GM18499 (cell line): ENCODE measurements at regions not wholly inside any gene's neighbourhood (a gene's known extent, or its start where the extent isn't known, plus 50 kb on each side); places are given as distances from the start of the nearest gene placed in this dataset.
A peak's percentile ranks its signal among the peaks of the same experiment; 100 is the strongest.

Experiments used
- ATAC-seq: cut with Tn5 transposase; IDR thresholded peaks from one replicate; pipeline ENCODE4 v1.9.1; 2021; ENCODE audit warnings: moderate number of reproducible peaks; ENCODE audit not compliant: insufficient read depth, unreplicated experiment

DNA sequence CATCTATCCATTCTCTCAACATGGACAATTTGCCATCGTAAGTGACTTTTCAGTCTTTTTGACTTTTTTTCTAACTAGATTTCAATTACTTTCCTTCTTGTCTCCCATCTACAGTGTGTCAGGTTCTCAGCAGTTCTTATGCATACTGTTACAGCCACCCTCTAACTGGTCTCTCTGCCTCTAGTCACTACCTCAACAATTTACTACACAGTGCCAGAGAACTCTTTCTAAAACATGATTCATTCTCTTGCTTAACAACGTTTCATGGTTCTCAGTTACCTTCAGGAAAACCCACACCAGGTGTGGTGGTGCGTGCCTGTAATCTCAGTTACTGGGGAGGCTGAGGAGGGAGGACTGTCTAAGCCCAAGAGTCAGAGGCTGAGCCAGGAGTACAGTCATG lies 95.4 kb downstream of the DIPK2A start:
- ATAC-seq = no peak

DNA sequence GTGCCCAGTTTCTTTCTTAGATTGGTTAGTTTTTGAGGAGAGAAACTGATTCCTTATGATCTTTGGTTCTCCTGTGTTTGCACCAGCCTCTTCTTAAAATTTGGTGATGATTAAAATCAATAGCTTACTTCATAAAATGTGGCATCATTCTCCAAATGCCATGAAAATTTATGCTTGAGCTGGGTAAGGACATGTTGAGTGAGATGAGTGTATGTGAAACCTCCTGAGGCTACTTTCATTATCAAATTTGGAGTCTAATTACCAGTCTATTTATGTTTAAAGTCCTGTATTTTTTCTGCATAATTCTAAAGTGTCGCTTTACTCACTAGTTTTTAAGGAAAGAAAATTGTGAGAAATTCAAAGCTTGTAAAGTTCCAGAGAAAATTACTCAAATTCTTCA lies 102.1 kb downstream of the DIPK2A start:
- no peak for ATAC-seq

DNA sequence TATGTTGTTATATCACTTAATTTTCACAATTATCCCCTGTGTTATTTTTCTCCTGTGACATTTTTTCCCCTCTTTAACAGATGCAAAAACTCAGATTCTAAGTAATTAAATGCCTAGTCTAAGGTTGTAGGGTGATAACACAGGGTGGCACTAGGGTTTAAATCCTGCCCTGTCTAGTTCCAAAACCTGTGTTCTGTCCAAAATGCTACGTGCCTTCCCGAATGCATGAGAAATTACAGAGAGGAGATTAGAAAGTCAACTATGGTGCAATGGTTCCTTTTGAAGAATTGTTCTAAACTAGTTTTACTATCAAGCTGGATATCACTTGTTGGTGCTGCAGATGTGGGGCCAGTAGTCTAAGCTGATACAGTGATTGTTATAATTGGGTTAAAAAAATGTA lies 108.0 kb downstream of the DIPK2A start:
- no peak for ATAC-seq

DNA sequence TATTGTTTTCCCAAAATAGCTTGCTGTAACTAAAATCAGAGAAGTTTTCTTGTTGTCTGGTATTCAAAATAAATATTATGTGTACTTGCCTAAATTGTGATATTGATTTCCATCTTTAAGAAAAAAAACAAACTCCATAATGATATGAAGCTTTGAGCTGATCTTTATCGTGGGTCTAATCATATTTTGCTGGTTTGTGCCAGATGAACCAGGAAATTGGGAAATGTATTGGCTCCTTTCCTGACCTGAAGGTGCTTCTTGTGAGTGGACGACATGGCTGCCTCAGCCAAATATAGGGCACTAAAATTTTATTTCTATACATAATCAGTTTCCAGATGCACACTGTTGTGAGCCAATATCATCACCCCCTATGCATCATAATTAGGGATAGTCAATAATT lies 113.3 kb downstream of the DIPK2A start:
- no peak for ATAC-seq

DNA sequence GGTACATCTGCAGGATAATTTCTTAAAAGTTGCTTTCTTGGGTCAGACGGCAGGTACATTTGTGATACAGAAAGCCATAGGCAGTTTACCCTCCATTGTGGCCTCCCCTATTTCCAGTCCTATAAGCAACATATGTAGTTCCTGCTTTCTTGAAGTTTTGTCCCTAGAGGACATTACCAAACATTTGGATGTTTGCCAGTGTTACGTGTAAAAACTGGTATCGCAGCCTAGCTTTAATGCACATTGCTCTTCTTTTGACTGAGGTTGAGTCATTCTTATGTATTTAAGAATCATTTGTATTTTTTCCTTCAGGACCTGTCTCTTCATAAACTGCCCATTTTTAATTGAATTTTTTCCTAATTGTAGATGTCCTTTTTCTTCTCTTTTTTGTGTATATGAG lies 114.3 kb downstream of the DIPK2A start:
- ATAC-seq = no peak

DNA sequence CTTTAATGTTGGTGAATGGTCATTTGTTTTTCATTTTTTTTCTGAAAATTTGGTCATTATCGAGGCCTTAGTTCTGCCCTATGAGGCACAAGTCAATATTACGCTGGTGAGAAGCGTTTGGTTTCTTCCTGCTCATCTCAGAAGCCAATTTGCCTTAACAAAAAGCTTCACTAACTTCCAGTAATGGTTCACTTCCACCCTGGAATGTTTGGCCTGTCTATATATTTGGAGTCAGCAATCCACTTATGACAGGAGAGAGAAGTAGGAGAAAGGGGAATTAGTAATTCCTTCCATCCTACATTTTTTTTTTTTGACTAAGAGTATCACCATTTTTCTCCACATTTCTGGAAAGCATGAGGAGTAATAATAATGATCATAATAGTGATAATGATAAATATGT lies 124.4 kb downstream of the DIPK2A start:
- ATAC-seq = no peak

DNA sequence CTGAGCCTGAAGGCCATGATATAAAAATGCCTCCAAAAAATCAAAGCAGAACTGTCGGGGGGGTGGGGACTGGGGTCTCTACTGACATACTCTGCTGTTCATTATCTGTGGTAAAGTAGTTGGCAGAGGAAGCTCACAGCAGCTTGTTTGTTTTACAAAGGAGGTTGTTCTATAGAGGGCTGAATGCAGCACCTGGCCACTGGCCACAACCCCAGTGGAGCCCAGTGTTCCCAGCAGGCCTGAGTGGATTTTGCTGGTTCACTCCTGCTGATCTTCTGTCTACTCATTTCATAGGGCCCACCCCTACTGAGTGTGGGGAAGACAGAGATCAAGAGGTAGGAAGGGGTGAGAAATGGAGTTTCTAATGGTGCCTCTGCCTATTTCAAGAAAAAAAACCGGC lies 125.5 kb downstream of the DIPK2A start:
- no peak for ATAC-seq

DNA sequence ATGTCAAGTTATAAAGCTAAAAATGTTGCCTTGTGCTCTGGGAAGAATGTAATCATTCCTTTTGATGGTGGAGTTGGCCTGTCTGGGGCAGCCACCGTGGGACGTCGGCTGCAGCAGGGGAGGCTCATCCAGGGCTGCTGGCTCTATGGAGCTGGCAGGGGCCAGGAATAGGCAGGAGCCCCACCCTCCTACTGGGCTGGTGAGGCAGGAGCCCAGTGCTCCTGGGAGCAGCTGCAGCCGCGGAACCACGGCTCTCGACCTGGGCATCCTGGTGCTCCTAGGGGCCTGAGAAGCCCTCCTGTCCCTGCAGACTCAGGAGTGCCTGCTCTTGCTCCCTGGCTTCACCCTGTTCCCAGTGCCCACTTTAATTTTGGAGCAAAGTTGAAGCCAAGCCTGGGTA lies 127.1 kb downstream of the DIPK2A start:
- ATAC-seq = no peak

DNA sequence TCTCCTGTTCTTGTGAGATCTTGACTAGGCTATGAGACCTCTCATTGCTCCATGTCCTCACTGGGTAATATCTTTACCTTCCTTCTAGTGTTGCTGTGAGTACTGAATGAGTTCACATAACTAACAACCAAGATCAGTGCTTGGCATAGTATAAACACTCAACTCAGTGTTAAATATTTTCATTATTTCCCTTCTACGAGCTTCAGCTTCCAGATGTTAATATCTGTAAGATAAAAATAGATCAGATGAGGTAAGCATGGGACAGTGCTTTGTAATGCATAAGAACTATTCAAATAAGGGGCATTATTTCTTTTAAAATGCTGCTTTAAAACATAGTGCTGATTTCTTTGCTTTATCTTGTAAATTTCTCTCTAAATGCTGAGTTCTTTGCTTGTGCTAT lies 130.8 kb downstream of the DIPK2A start:
- ATAC-seq = no peak

DNA sequence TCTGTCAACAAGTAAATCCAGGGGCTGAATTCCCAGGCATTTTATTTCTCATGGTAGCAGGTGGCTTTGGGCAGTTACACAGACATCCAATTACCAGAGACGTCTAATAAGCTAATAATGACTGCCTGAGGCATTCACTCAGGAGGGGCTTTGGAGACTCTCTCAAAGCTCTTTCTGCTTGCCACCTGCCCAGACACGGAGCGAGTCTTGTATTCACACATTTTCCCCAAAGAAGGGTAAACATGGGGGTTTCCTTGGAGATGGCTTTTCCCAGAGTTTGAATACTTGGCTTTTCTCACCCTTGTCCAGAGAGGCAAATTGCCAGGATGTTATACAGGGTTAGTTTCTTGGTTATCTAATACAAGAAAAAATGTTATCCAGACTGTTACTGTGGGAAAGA lies 132.6 kb downstream of the DIPK2A start:
- ATAC-seq = no peak

DNA sequence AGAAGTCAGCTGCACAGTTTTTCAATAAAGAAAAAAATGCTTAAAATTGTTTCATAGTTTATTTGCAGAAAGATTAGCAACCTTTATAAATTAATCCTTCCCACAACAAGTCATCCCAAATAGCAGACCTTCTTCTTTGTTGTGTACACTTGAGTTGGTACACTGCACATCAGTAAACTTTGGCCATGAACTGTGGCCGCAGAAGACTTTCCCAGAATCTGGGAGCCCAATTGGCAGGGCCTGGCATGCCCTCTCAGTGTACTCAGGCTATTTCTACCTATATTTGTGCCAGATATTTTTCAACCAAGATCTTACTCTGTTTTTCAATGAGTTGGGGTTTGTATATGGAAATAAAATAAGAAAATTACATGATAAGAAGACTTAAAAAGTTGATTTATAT lies 133.1 kb downstream of the DIPK2A start:
- ATAC-seq = no peak

DNA sequence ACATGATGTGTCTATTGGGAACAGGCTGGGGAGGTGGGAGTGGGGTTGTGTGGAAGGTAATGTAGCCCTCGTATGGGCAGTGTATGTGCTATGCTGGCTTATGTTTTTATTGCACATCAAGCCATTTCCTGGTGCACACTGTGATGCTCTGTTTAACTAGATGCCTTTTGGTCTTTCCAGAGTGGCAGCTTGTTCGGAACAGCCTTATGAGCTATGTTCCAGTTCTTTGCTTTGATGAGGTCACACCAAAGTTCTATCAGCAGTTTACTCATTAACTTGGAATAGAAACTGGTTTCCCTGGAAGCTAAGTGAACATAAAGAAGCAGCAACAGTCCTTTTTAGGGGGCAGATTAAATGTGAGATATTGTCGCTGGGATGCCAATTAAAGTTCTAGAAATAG lies 133.9 kb downstream of the DIPK2A start:
- ATAC-seq = no peak

DNA sequence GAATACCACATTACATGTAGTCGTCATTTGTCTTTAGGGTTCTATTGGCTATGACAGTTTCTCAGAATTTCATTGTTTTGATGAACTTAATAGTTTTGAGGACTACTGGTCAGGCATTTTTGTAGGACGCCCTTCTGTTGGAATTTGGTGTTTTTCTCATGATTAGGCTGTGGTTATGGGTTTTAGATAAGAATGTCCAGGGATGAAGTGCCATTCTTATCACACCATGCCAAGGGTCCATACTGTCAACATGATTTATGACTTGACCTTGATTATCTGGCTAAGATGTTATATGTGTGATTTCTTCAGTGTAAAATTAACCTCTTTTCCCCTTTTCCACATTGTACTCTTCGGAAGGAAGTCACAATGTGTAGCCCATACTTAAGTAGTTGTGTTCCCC lies 135.3 kb downstream of the DIPK2A start:
- ATAC-seq = no peak

DNA sequence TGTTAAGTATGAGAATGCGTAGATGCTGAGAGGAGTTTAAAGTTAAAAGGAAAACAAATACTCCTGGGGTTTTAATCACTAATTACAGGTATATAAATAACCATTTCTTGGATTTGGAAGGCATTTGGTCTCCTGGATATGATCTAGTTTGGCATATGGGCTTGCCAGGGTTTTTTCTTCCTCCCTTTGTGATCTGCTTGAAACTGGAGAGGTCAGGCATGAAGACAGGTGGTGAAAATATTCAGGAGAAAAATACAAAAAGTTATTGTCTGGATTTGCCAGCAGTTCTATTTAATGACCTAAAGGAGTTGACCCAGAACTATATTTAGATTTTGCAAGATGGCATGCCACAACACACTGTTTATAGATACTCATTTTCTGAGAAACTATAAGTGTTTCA lies 136.3 kb downstream of the DIPK2A start:
- no peak for ATAC-seq

DNA sequence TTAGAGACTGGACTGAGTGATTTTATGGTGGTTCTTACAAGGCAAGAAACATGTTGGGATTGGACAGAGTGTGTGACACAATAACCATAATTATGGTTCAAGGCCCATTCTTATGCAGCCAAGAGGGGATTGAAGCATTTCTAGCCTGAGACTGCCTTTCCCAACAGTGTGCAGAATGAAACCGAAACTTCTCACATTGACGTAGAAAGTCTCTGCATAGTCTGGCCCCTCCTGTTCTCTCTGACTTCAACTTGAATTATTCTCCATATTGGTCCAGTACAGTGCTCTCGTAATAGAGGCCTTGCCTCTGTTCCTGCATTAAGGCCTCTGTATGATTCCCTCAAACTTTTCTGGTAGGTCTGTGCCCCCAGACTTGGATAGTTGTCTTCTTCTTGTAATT lies 138.3 kb downstream of the DIPK2A start:
- peak; percentile 83 for ATAC-seq

DNA sequence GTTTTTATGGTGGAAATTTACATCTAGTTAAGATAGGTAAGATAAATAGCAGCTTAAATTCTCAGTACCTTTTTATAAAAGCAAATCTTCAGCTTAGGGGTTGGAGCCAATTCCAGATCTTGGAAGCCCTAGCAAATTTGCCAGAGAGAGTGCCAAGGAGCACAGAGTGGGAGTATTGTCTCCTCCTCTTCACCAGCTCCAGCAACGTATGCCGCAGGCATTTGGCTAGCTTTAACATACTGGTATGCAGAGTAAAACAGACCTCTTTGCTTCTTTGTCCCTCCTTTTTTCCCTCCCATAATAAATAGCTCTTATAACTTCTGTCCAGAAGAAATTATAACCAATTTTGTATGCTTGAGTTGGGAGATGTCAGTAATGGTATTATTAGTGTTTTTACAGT lies 140.4 kb downstream of the DIPK2A start:
- no peak for ATAC-seq

DNA sequence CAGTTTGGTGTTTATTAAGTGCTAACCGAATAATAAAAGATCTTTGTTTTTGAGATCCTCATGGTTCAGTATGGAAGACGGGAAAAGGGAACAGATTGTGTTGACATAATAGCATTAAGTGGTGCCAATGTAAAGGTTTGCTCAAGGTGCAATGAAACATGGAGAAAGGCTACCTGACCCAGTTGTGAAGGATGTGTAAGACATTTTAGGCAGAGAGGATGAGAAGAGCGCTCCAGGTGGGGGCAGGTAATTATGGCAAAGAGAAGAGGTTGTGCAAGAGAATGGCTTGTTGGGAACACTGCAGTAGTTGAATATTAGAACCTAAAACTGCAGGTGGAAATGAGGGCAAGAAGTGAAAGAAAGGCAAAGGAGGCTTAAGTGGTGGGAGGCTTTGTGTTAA lies 140.8 kb downstream of the DIPK2A start:
- ATAC-seq = no peak

DNA sequence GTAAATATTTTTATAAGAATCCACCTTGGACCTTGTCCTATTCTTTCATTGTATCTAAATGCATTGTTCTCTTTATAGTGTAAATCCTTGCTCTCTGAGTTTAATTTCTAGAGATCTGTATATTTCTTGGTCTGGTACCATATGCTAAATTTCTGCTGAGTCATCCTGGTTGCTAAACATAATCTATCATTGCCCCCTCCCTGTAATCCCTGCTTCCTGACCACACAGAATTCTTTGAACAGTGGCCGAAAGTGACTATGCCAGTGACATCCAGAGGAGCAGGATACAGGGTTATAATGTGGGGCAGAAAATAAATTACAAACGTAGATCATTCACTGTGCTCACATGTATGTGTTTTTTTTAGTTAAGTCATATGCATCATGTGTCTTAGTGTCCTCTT lies 143.1 kb downstream of the DIPK2A start:
- ATAC-seq = no peak

DNA sequence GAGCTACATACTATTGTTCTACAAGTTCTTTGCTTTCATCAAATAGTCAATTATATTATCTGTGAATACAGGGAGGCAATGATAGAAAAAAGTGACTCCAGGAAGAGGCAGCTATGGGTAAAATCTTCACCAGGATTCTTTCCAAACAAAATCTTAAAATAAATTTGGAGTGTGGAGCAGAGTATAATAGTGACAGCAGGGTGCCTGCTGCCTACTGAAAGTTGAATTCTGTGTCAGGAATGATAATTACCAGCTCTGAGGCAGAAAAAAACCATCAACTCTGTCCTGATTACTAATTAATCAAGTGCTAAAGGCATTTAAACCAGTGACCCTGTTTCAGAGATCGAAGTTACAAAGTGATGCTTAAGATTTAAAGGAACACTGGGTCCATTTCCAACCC lies 148.0 kb downstream of the DIPK2A start:
- ATAC-seq = no peak

DNA sequence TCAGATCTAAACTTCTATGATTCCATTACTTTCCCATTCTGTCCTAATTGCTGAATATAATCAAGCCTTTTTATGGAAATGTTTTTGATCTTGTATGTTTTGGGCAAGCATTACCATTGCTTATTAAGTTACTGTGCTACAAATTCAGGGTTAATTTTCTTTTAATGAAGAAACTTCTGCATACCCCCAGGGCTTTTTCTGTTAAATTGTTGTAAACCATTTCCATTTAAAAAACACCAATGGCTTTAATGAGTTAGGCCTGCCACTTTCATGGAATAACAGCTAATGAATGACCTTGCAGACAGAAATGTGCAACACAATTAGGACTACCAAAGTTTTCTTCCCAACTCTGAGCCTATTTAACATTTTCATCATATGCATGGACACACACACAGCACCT lies 150.0 kb downstream of the DIPK2A start:
- ATAC-seq = no peak

DNA sequence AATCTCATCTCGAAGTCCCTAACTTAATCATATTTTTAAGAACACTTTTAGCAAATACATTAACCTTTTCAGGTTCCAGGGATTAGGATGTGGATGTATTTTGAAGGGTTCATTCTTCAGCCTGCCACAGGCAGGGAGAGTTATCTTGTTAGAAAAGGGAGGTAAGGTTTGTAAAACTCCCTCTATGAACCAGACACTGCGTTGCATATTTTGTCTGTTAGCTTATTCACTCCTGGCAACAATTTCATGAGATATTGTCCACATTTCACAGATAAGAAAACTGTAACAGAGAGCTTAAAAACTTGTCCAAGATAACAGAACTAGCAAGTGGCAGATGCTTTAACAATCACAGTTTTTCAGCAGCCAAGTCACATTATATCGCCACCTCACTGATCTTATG lies 155.4 kb downstream of the DIPK2A start:
- no peak for ATAC-seq

DNA sequence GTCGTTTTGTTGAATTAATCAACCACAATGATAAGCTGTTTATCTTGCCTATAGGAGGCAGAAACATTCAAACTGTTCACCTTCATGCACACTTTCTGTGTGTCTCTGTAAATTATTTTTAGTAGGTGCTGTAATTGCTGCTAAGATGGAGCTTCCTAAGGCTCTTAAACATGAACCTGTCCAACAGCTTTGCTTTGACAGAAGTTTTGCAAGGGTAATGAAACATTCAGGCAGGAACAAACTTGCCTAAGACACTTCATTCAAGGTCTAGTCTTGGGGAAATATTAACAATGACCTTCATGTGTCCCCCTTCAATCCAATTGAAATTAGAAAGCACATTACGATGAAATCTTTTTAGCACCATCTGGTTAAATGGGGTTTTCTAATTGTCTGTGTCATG lies 156.1 kb downstream of the DIPK2A start:
- peak; percentile 10 for ATAC-seq

DNA sequence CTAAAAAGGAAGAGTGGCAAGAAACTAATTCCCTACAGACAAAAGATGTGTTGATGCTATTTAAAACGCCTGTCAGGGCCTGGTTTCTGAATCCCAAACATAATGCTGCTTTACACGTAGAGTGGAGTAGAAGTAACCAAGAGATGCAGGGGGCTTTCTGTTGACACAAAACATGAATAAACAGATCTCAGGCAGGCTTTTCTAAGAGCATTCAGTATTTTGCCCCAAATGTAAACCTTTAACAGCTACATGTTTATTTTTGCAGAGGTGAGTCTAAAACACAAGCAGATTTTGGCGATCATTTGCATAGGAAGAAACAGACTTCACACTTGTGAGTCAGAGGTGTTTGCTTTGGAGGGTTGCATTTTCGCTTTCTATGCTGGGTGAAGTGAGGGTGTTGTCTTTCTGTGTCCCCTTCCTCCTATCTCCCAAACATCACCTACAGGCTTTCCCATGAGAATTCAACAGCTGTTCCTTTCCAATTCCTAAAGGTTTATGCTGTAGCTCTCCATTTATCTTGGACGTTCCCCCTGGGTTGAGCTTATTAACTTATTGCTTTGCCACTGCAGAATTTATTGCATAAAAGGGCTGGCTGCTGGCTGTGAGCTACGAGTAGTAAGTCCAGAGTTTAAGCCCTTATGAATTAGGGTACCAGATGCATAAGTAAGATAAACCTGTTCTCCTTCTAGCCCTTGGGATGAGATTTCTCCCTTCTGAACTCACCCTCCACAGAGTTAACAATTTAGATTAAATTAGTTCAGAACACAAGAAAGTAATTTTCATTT lies 156.7 kb downstream of the DIPK2A start:
- peak; percentile 98 for ATAC-seq
